Glutamatergic neuron (in vitro differentiated cells): ENCODE measurements at regions not wholly inside any gene's neighbourhood (a gene's known extent, or its start where the extent isn't known, plus 50 kb on each side); places are given as distances from the start of the nearest gene placed in this dataset.

Experiments used
- DNase-seq: peaks from one replicate; pipeline ENCODE4 v3.0.0; 2022
- H3K27ac Mint-ChIP-seq: one replicate; pipeline ENCODE4 v1.8.0; 2020; ENCODE audit warnings: mild to moderate bottlenecking, mixed read lengths, inconsistent platforms; ENCODE audit not compliant: unreplicated experiment
- H3K27me3 Mint-ChIP-seq: one replicate; pipeline ENCODE4 v1.8.0; 2020; ENCODE audit warnings: mild to moderate bottlenecking, moderate library complexity, mixed read lengths, inconsistent platforms; ENCODE audit not compliant: unreplicated experiment
- H3K36me3 Mint-ChIP-seq: one replicate; pipeline ENCODE4 v1.8.0; 2020; ENCODE audit warnings: mild to moderate bottlenecking, mixed read lengths, inconsistent platforms; ENCODE audit not compliant: unreplicated experiment
- H3K4me1 Mint-ChIP-seq: one replicate; pipeline ENCODE4 v1.8.0; 2020; ENCODE audit warnings: mild to moderate bottlenecking, low read depth, mixed read lengths, inconsistent platforms; ENCODE audit not compliant: unreplicated experiment
- H3K4me3 Mint-ChIP-seq: one replicate; pipeline ENCODE4 v1.8.0; 2020; ENCODE audit warnings: mild to moderate bottlenecking, mixed read lengths, inconsistent platforms; ENCODE audit not compliant: unreplicated experiment
- H3K9me3 Mint-ChIP-seq: one replicate; pipeline ENCODE4 v1.8.0; 2020; ENCODE audit warnings: mild to moderate bottlenecking, moderate library complexity, mixed read lengths, inconsistent platforms; ENCODE audit not compliant: unreplicated experiment
- CTCF ChIP-seq: fragments of 200-600 bp; sonication (generic); IDR thresholded peaks from one replicate; pipeline ENCODE4 v1.5.0; 2021; ENCODE audit not compliant: partially characterized antibody, unreplicated experiment

- no peaks in the 10 kb centered on the region for H3K9me3 Mint-ChIP-seq
- no peaks in the 10 kb centered on the region for H3K36me3 Mint-ChIP-seq
- no peak for DNase-seq
Measured at GRCh38 chr12:58487678-58488161, 432.6 kb downstream of the LRIG3 start.

GRCh38 chr12:58489394-58489793 lies 430.9 kb downstream of the LRIG3 start:
- DNase-seq, result no peak
- H3K9me3 Mint-ChIP-seq, result no peaks in the 10 kb centered on the region
- H3K36me3 Mint-ChIP-seq, result no peaks in the 10 kb centered on the region
- no peak overlapping the region for H3K27ac Mint-ChIP-seq
- no peak for TF ChIP-seq CTCF
- H3K4me1 Mint-ChIP-seq, result peaks cover 4% of the 10 kb centered on the region
- no peak overlapping the region for H3K4me3 Mint-ChIP-seq
- H3K27me3 Mint-ChIP-seq, result no peaks in the 10 kb centered on the region

More at GRCh38 chr12:58487678-58488161, 432.6 kb downstream of the LRIG3 start:
- no peak overlapping the region for H3K4me3 Mint-ChIP-seq
- H3K27me3 Mint-ChIP-seq, result no peaks in the 10 kb centered on the region
- no peak for TF ChIP-seq CTCF
- peaks cover 4% of the 10 kb centered on the region for H3K4me1 Mint-ChIP-seq
- H3K27ac Mint-ChIP-seq, result no peak overlapping the region

- no peaks in the 10 kb centered on the region for H3K27me3 Mint-ChIP-seq
Measured at GRCh38 chr12:58491306-58491705, 429.0 kb downstream of the LRIG3 start.

GRCh38 chr12:58496411-58497190 lies 423.7 kb downstream of the LRIG3 start:
- no peaks in the 10 kb centered on the region for H3K9me3 Mint-ChIP-seq
- H3K4me3 Mint-ChIP-seq, result no peak overlapping the region
- H3K27me3 Mint-ChIP-seq, result no peaks in the 10 kb centered on the region
- no peaks in the 10 kb centered on the region for H3K4me1 Mint-ChIP-seq
- H3K36me3 Mint-ChIP-seq, result no peaks in the 10 kb centered on the region
- no peak overlapping the region for H3K27ac Mint-ChIP-seq
- no peak for DNase-seq
- no peak for TF ChIP-seq CTCF

More at GRCh38 chr12:58491306-58491705, 429.0 kb downstream of the LRIG3 start:
- H3K27ac Mint-ChIP-seq, result no peak overlapping the region
- no peak overlapping the region for H3K4me3 Mint-ChIP-seq
- H3K4me1 Mint-ChIP-seq, result peaks cover 4% of the 10 kb centered on the region
- no peaks in the 10 kb centered on the region for H3K36me3 Mint-ChIP-seq
- H3K9me3 Mint-ChIP-seq, result no peaks in the 10 kb centered on the region
- no peak for DNase-seq
- TF ChIP-seq CTCF, result no peak

GRCh38 chr12:58500399-58500798 lies 419.9 kb downstream of the LRIG3 start:
- Mint-ChIP-seq H3K9me3 (no peaks in the 10 kb centered on the region), H3K4me3 (no peak overlapping the region), H3K4me1 (no peaks in the 10 kb centered on the region), H3K27ac (no peak overlapping the region), H3K36me3 (no peaks in the 10 kb centered on the region), H3K27me3 (no peaks in the 10 kb centered on the region)
- DNase-seq, result no peak
- no peak for TF ChIP-seq CTCF
